ENCODE measurements at regions not wholly inside any gene's neighbourhood (a gene's known extent, or its start where the extent isn't known, plus 50 kb on each side); places are given as distances from the start of the nearest gene placed in this dataset.

- no peak for TF ChIP-seq CTCF (IDR thresholded peaks at IDR 0.05; ENCODE audit: low read length, missing control alignments)
- H3K4me3 ChIP-seq (replicated peaks; ENCODE audit: low read depth, low read length): no peak overlapping the region
- DNase-seq (ENCODE audit: low read depth): no peak
Observed at GRCh38 chr18:7305416-7305815, 74.5 kb downstream of the LRRC30 start.

GRCh38 chr18:7307030-7307429 lies 76.1 kb downstream of the LRRC30 start:
- no peak for TF ChIP-seq CTCF (IDR thresholded peaks at IDR 0.05; ENCODE audit: low read length, missing control alignments)
- DNase-seq (ENCODE audit: low read depth): no peak
- no peak overlapping the region for H3K4me3 ChIP-seq (replicated peaks; ENCODE audit: low read depth, low read length)

- H3K4me3 ChIP-seq (replicated peaks; ENCODE audit: low read depth, low read length): no peak overlapping the region
- no peak for TF ChIP-seq CTCF (IDR thresholded peaks at IDR 0.05; ENCODE audit: low read length, missing control alignments)
- no peak for DNase-seq (ENCODE audit: low read depth)
Observed at GRCh38 chr18:7307526-7307925, 76.6 kb downstream of the LRRC30 start.

- no peak for DNase-seq (ENCODE audit: low read depth)
- H3K4me3 ChIP-seq (replicated peaks; ENCODE audit: low read depth, low read length): no peak overlapping the region
- TF ChIP-seq CTCF (IDR thresholded peaks at IDR 0.05; ENCODE audit: low read length, missing control alignments): no peak
Observed at GRCh38 chr18:7317804-7318231, 86.9 kb downstream of the LRRC30 start.

- no peak for DNase-seq (ENCODE audit: low read depth)
- no peak for TF ChIP-seq CTCF (IDR thresholded peaks at IDR 0.05; ENCODE audit: low read length, missing control alignments)
- H3K4me3 ChIP-seq (replicated peaks; ENCODE audit: low read depth, low read length): no peak overlapping the region
Observed at GRCh38 chr18:7319161-7319560, 88.3 kb downstream of the LRRC30 start.

GRCh38 chr18:7321831-7322230 lies 90.9 kb downstream of the LRRC30 start:
- no peak for DNase-seq (ENCODE audit: low read depth)
- H3K4me3 ChIP-seq (replicated peaks; ENCODE audit: low read depth, low read length): no peak overlapping the region
- TF ChIP-seq CTCF (IDR thresholded peaks at IDR 0.05; ENCODE audit: low read length, missing control alignments): no peak

- no peak for TF ChIP-seq CTCF (IDR thresholded peaks at IDR 0.05; ENCODE audit: low read length, missing control alignments)
- no peak overlapping the region for H3K4me3 ChIP-seq (replicated peaks; ENCODE audit: low read depth, low read length)
- no peak for DNase-seq (ENCODE audit: low read depth)
Observed at GRCh38 chr18:7322817-7323485, 92.1 kb downstream of the LRRC30 start.

Data from fibroblast of pulmonary artery (primary cell).